NCI-H526 treated with DMSO at 0.1 percent for 48 hours (cell line): ENCODE measurements at regions not wholly inside any gene's neighbourhood (a gene's known extent, or its start where the extent isn't known, plus 50 kb on each side); places are given as distances from the start of the nearest gene placed in this dataset.

Experiments used
- DNase-seq: peaks from one replicate; lab custom pipeline; 2025; lab: John Stamatoyannopoulos, UW

GRCh38 chr12:93177208-93178153 lies 200.2 kb upstream of the NUDT4 start:
- no peak for DNase-seq

GRCh38 chr12:93178154-93178878 lies 199.4 kb upstream of the NUDT4 start:
- DNase-seq, result no peak

GRCh38 chr12:93179792-93180191 lies 197.9 kb upstream of the NUDT4 start:
- DNase-seq, result no peak

DNA sequence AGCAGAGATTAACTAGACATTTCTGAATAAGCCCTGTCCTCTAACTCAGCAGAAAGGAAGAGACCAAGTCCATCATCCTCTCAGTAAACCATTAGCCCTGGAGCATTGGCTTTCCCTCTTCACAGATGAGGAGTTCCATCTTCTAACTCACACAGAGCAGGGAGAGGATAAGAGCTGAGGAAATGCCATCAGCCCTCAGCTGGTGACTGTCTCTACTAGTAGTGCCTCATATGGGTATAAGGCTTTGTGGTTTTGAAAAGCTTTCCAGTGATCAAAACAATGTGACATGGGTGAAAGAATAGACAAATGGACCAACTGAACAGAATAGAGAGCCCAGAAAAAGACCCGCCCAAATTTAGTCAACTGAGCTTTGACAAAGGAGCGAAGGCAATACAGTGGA lies 197.2 kb upstream of the NUDT4 start:
- no peak for DNase-seq

- DNase-seq, result no peak
Measured at GRCh38 chr12:93181409-93181965, 196.2 kb upstream of the NUDT4 start.

DNA sequence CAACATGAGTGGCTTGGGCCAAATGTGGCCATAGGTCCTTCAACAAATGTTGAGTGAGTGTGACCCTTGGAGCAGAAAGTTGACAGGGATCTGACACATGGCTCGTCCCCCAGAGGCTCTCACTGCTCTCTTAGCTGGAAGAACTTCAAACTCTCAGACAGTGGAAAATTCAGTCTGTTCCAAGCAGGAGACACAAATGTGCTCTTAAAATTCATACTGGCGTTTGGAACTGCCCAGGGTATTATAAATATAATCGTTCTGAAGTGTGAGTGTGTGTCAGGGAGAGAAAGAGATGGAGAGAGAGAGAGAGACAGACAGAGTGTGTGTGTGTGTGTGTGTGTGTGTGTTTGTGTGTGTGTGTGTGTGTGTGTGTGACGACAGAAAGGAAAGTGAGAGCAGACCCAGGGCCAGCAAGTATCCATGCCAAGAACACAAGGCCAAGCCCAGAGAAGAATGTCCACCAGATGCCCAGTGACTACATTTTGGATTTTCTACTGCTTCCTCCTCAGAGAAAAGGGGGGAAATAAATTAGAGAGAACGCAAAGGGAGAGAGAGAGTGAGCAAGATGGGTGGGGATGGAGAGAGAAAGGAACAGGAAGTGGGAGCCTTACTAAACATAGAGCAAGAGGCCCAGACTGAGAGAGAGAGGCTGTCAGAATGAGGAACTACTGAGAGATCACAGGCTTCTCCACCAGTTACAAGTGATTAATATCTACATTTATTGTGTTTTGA lies 193.6 kb upstream of the NUDT4 start:
- DNase-seq, result no peak

DNA sequence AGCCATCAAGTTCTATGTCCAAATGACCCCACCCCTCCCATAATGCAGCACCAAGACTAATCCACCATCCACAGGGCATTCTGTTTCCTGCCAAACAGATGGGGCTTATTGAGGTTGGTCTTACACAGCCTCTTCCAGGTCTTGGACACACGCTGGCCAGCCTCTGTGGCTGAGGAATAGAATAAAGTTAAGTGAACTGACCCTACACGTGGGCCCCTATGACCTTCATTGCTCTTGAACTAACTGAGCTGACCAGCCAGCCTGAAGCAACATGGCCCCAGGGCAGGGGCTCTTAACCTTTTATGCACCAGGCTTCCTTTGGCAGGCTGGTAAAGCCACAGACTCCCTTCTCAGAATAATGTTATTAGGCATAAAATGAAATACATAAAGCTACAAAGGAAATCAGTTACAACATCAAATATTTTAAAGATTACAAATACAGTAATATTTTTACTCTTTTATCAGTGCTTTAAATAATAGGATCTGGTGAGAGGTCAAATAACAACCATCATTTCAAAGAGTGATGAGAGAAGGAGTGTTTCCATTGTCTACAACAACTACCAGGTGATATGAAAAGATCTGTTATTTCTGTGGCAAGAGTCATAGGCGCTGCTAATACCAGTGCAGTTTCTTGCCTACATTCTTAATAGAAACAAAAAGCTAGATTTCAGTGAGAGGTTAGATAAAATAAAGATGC lies 192.9 kb upstream of the NUDT4 start:
- DNase-seq, result no peak

DNA sequence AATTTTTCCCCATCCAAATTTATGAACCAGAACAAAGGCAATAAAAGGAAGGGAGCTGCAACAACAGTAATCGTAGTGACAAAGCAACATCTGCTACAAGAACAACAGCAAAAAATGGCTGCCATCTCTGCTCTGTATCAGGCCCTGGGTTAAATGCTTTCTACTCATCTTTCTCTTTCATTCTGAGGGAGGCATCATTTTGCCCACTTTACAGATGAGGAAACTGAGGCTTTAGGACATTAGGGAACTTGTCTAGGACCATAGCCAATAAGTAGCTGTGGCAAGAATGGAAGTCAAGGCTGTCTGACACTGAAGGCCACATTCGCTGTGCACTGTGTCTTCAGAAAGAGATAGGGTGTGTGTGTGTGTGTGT lies 192.4 kb upstream of the NUDT4 start:
- no peak for DNase-seq

GRCh38 chr12:93186131-93186530 lies 191.6 kb upstream of the NUDT4 start:
- DNase-seq, result no peak

GRCh38 chr12:93186621-93187020 lies 191.1 kb upstream of the NUDT4 start:
- DNase-seq, result no peak

DNA sequence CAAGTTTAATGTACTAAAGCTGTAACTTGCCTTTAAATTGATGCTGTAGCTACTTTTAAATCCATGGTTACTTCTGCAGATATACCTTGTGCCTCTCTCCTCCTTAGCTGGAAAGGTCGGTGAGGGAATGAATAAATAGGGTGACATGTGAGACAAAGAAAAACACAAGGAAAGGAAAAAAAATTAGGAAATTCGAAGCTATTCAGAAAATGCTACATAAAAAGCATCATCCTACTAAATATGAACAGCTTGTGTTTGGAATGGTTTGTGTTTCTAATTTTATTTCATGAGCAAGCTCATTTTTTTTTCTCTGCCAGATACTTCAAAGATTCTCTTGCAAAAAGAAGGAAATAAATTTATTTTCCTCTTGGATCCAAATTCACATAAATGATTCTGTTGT lies 186.3 kb upstream of the NUDT4 start:
- no peak for DNase-seq

- DNase-seq, result no peak
Measured at GRCh38 chr12:93191956-93192355, 185.8 kb upstream of the NUDT4 start.

- no peak for DNase-seq
Measured at GRCh38 chr12:93192878-93193277, 184.8 kb upstream of the NUDT4 start.

- no peak for DNase-seq
Measured at GRCh38 chr12:93195511-93195910, 182.2 kb upstream of the NUDT4 start.

- DNase-seq, result no peak
Measured at GRCh38 chr12:93197067-93197593, 180.6 kb upstream of the NUDT4 start.

- DNase-seq, result no peak
Measured at GRCh38 chr12:93198086-93198485, 179.6 kb upstream of the NUDT4 start.

GRCh38 chr12:93199831-93200236 lies 177.9 kb upstream of the NUDT4 start:
- DNase-seq, result no peak

GRCh38 chr12:93200291-93200917 lies 177.3 kb upstream of the NUDT4 start:
- DNase-seq, result no peak

DNA sequence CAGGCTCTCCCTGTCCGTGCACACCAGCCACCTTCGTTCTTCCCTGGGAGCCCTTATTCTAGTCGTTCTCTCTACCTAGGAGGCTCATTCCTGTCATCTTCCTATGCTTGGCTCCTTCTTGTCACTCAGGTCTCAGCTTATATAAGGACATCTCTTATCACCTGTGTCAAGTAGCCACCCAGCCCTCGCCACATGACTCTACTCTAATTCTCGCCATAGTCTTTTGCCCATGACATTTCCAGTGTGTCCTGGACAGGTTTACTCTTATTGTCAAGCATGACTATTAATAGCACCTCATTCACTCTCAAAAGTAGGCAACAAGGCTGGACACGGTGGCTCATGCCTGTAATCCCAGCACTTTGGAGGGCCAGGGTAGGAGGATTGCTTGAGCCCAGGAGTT lies 175.7 kb upstream of the NUDT4 start:
- DNase-seq, result no peak

DNA sequence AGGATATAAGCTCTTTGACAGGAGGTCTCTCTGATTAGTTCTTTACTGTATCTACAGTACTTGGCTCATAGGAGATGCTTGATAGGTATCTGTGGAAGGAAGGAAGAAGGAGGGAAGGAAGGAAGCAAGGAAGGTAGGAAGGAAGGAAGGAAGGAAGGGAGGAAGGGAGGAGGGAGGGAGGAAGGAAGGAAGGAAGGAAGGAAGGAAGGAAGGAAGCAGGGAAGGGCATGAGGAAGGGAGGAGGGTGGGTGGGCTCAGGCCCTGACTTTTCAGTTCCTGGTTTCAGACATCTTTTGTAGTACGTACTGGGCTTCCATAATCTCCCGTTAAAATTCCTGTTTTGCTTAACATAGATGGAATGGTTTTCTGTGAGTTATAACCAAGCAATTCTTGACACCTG lies 175.0 kb upstream of the NUDT4 start:
- no peak for DNase-seq

- DNase-seq, result no peak
Measured at GRCh38 chr12:93203361-93203760, 174.4 kb upstream of the NUDT4 start.
